ENCODE measurements at regions not wholly inside any gene's neighbourhood (a gene's known extent, or its start where the extent isn't known, plus 50 kb on each side); places are given as distances from the start of the nearest gene placed in this dataset.

DNA sequence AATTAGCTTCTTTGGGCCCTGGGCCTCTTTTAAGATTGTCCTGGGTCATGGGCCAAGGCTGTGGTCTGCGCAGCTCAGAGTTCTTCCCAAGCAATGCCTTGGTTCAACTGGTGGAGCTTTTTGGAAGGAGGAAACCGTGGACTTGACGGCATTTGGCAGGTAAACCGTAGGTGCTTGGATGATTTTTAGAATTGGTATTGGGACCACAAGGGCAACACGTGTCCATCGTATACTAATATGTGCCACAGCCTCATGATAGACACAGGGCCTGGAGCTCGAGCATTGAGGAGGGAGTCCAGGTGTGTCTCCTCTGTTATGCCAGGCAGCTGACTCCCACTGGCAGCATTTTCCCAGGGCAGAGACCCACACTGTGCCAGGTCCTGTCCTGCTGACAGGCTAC is 120.9 kb upstream of the PITX1 start:
- TF ChIP-seq, protein P1, sequence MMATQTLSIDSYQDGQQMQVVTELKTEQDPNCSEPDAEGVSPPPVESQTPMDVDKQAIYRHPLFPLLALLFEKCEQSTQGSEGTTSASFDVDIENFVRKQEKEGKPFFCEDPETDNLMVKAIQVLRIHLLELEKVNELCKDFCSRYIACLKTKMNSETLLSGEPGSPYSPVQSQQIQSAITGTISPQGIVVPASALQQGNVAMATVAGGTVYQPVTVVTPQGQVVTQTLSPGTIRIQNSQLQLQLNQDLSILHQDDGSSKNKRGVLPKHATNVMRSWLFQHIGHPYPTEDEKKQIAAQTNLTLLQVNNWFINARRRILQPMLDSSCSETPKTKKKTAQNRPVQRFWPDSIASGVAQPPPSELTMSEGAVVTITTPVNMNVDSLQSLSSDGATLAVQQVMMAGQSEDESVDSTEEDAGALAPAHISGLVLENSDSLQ (IDR thresholded peaks at IDR 0.05): no peak
- no peak for TF ChIP-seq ELF4 (IDR thresholded peaks at IDR 0.05)

Data from HEK293T (cell line).